GM12878 (cell line): ENCODE measurements at regions not wholly inside any gene's neighbourhood (a gene's known extent, or its start where the extent isn't known, plus 50 kb on each side); places are given as distances from the start of the nearest gene placed in this dataset.

Source experiments
- ATAC-seq: fragments of 200-7000 bp; cut with Tn5 transposase; 3 replicates; pipeline ENCODE4 v1.9.1; 2020; ENCODE audit warnings: mild to moderate bottlenecking, moderate library complexity
- BruUV-seq: library from RNA; stranded (reverse); fragments of 400-500 nt; replicated peaks from 2 replicates; lab custom pipeline; 2021; lab: Mats Ljungman, UMichigan
- CTCF ChIA-PET: fragments of 300-600 bp; sonication (Branson Sonifier 250); formaldehyde crosslinking; extraction: SDS; loops from one replicate; lab custom pipeline; 2021; ENCODE audit warnings: inconsistent platforms; lab: Yijun Ruan, JAX
- POLR2A ChIA-PET: fragments of 350-600 bp; formaldehyde crosslinking; extraction: SDS; loops from one replicate; lab custom pipeline; 2021; ENCODE audit warnings: inconsistent platforms; lab: Charles Lee
- RAD21 ChIA-PET: fragments of 300-600 bp; sonication (Branson Sonifier 250); formaldehyde crosslinking; loops from one replicate; lab custom pipeline; 2023; ENCODE audit warnings: antibody characterized with exemption; ENCODE audit not compliant: unreplicated experiment; lab: Charles Lee
- SMC1A ChIA-PET: fragments of 300-600 bp; sonication (Branson Sonifier 250); formaldehyde crosslinking; loops from one replicate; lab custom pipeline; 2023; ENCODE audit not compliant: unreplicated experiment, uncharacterized antibody; lab: Charles Lee
- DNase-seq: peaks from one replicate; pipeline ENCODE4 v3.0.0-alpha.2; 2011; ENCODE audit warnings: low read depth, low spot score
- FAIRE-seq: peaks from 3 replicates; lab custom pipeline; 2011; peaks lifted over from hg19 to GRCh38; lab: Jason Lieb, UNC
- H2AFZ ChIP-seq: 2 replicates; pipeline ENCODE4 v1.6.0; 2011; ENCODE audit warnings: low read depth, low read length, control low read depth; ENCODE audit not compliant: control insufficient read depth
- H3K27ac ChIP-seq: 2 replicates; pipeline ENCODE4 v1.5.1; 2011; ENCODE audit warnings: control low read depth; ENCODE audit not compliant: control insufficient read depth, insufficient read depth
- H3K27me3 ChIP-seq, 2 experiments: replicated peaks in 1 of 2; 2 replicates each; pipeline versions ENCODE4 v1.6.0 to v1.6.1; 2011; ENCODE audit warnings: low read length in 1 of 2; ENCODE audit not compliant: control insufficient read depth in 2 of 2, insufficient read depth in 2 of 2
- H3K36me3 ChIP-seq, 2 experiments: 2 replicates each; pipeline ENCODE4 v1.5.1; 2011; ENCODE audit warnings: low read length in 1 of 2; ENCODE audit not compliant: control insufficient read depth in 2 of 2, insufficient read depth in 2 of 2
- H3K4me1 ChIP-seq: 2 replicates; pipeline ENCODE4 v1.6.1; 2011; ENCODE audit warnings: mild to moderate bottlenecking, low read length, moderate library complexity, mixed read lengths; ENCODE audit not compliant: control insufficient read depth, insufficient read depth
- H3K4me2 ChIP-seq: 2 replicates; pipeline ENCODE4 v1.6.0; 2011; ENCODE audit warnings: control low read depth; ENCODE audit not compliant: control insufficient read depth, insufficient read depth
- H3K4me3 ChIP-seq: fragments of 200-600 bp; sonication (generic); 2 replicates; pipeline ENCODE4 v1.5.1; 2016
- H3K79me2 ChIP-seq: 2 replicates; pipeline ENCODE4 v1.6.0; 2011; ENCODE audit warnings: low read length; ENCODE audit not compliant: control insufficient read depth, insufficient read depth
- H3K9ac ChIP-seq: 2 replicates; pipeline ENCODE4 v1.8.0; 2011; ENCODE audit warnings: low read length, control low read depth, mixed read lengths; ENCODE audit not compliant: control insufficient read depth, insufficient read depth
- H3K9me3 ChIP-seq: replicated peaks from 3 replicates; pipeline ENCODE4 v1.5.1; 2011; ENCODE audit warnings: mild to moderate bottlenecking, low read length; ENCODE audit not compliant: control insufficient read depth, insufficient read depth
- H4K20me1 ChIP-seq: 2 replicates; pipeline ENCODE4 v1.6.0; 2011; ENCODE audit not compliant: control insufficient read depth, insufficient read depth
- ASH2L ChIP-seq: fragments of 300-600, 200-600 bp; sonication (generic); IDR thresholded peaks from 2 replicates; pipeline ENCODE4 v1.6.1; 2017; ENCODE audit warnings: low read depth, mild to moderate bottlenecking, borderline replicate concordance
- CBX3 ChIP-seq: fragments of 200-600 bp; sonication (generic); IDR thresholded peaks from 2 replicates; pipeline ENCODE4 v1.6.1; 2016; ENCODE audit warnings: low read depth, borderline replicate concordance
- EGR1 ChIP-seq, 2 experiments: IDR thresholded peaks; 1 replicate in 1 of 2; 2 replicates in 1 of 2; pipeline ENCODE4 v1.6.1; 2011 to 2012; ENCODE audit warnings: low read depth in 2 of 2, low read length in 2 of 2, borderline replicate concordance in 1 of 2, mild to moderate bottlenecking in 1 of 2, moderate library complexity in 1 of 2
- GABPA ChIP-seq: IDR thresholded peaks from 2 replicates; pipeline ENCODE4 v1.6.1; 2014; ENCODE audit warnings: antibody characterized with exemption, low read depth, mild to moderate bottlenecking, inconsistent platforms
- JUNB ChIP-seq: IDR thresholded peaks from 2 replicates; pipeline ENCODE4 v1.6.1; 2016; ENCODE audit warnings: antibody characterized with exemption, mild to moderate bottlenecking
- MYB ChIP-seq: fragments of 150-350 bp; IDR thresholded peaks from 2 replicates; pipeline ENCODE4 v1.6.1; 2014; ENCODE audit warnings: mild to moderate bottlenecking, low read depth, low read length, borderline replicate concordance
- NR2C1 ChIP-seq: fragments of 450-650 bp; IDR thresholded peaks from 2 replicates; pipeline ENCODE4 v1.6.1; 2017; ENCODE audit warnings: antibody characterized with exemption, mild to moderate bottlenecking, moderate library complexity
- PAX5 ChIP-seq: IDR thresholded peaks from 2 replicates; pipeline ENCODE4 v1.6.1; 2011; ENCODE audit warnings: low read depth, low read length, borderline replicate concordance
- WRNIP1 ChIP-seq: IDR thresholded peaks from 2 replicates; pipeline ENCODE4 v1.6.1; 2011; ENCODE audit warnings: low read depth, low read length, improper control_type of control experiment, borderline replicate concordance
- WGBS: methylation state at CpG from one replicate; pipeline ENCODE4 v1.1.6; 2016; ENCODE audit warnings: low lambda C conversion rate; ENCODE audit not compliant: insufficient replicate concordance, insufficient coverage; ENCODE audit errors: missing lambda C conversion rate; 5-methylcytosine and 5-hydroxymethylcytosine counted together
- in situ Hi-C: fragments of 300-500 bp; cut with MboI; formaldehyde crosslinking; loops from 9 replicates; pipeline ENCODE4 v1.14.3; 2018; ENCODE audit warnings: mixed read lengths
- intact Hi-C: fragments of 100-400 bp; cut with micrococcal nuclease; formaldehyde crosslinking; loops from one replicate; pipeline ENCODE4 v1.14.2; 2022; ENCODE audit not compliant: unreplicated experiment
- TF ChIP-seq, protein P1 (sequence below): fragments of 450-650 bp; IDR thresholded peaks from 2 replicates; pipeline ENCODE4 v1.6.1; 2017; ENCODE audit warnings: mild to moderate bottlenecking, moderate library complexity

DNA sequence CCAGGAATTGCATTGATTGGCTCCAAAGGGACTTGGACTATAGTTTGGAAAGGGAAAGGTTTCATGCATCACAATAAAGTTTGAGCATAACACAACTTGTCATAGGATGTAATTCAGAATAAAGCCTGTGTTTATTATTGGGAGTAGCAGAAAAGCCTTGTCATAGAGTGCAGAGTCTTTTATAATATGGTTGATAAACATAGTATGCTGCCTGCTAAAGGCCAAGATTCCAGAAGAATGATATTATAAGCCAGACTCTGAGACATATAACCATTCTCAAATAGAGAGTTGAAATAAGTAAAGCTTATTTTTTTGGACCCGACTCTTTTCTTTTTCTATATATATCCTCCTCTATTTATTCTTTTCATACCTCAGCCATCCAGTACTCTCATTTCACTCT lies 207.3 kb downstream of the LRIG3 start (continued):
- TF ChIP-seq EGR1 (IDR thresholded peaks at IDR 0.05; ENCODE audit: borderline replicate concordance in 1 of 2, low read depth in 2 of 2, low read length in 2 of 2) (no peak), JUNB (no peak), ASH2L (no peak), CBX3 (no peak), GABPA (no peak)
- TF ChIP-seq, protein P1, sequence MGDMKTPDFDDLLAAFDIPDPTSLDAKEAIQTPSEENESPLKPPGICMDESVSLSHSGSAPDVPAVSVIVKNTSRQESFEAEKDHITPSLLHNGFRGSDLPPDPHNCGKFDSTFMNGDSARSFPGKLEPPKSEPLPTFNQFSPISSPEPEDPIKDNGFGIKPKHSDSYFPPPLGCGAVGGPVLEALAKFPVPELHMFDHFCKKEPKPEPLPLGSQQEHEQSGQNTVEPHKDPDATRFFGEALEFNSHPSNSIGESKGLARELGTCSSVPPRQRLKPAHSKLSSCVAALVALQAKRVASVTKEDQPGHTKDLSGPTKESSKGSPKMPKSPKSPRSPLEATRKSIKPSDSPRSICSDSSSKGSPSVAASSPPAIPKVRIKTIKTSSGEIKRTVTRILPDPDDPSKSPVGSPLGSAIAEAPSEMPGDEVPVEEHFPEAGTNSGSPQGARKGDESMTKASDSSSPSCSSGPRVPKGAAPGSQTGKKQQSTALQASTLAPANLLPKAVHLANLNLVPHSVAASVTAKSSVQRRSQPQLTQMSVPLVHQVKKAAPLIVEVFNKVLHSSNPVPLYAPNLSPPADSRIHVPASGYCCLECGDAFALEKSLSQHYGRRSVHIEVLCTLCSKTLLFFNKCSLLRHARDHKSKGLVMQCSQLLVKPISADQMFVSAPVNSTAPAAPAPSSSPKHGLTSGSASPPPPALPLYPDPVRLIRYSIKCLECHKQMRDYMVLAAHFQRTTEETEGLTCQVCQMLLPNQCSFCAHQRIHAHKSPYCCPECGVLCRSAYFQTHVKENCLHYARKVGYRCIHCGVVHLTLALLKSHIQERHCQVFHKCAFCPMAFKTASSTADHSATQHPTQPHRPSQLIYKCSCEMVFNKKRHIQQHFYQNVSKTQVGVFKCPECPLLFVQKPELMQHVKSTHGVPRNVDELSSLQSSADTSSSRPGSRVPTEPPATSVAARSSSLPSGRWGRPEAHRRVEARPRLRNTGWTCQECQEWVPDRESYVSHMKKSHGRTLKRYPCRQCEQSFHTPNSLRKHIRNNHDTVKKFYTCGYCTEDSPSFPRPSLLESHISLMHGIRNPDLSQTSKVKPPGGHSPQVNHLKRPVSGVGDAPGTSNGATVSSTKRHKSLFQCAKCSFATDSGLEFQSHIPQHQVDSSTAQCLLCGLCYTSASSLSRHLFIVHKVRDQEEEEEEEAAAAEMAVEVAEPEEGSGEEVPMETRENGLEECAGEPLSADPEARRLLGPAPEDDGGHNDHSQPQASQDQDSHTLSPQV = no peak

DNA sequence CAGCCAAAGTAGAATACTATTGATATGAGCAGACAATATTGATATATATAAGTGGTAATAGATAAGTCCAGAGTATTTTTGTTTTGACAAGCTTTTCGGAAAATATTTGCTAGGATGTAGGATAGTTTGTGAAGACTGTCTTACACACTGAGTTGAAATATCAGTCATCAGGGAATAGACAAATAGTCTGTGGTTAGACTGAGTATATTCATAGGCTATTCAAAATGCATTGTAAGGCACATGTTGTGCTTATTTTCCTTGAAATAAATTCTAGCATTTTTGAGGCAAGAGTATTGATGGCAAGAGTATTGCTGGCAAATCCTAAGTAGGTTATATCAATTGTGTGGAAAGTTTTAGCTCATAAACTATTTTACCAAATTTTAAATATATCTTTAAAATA lies 201.1 kb downstream of the LRIG3 start:
- no peak for TF ChIP-seq NR2C1
- TF ChIP-seq PAX5 = no peak
- TF ChIP-seq WRNIP1 = no peak
- TF ChIP-seq MYB = no peak
- BruUV-seq = no TSS peak
- WGBS = 41% methylated on average over 1 of the region's 1 CpG
- DNase-seq (no peak), FAIRE-seq (no peak), ATAC-seq (no peak)
- no peaks in the 10 kb centered on the region for H4K20me1 ChIP-seq
- no peak overlapping the region for H3K4me2 ChIP-seq
- no peak overlapping the region for H2AFZ ChIP-seq
- ChIA-PET POLR2A (no interaction called here), CTCF (no interaction called here), RAD21 (no interaction called here), SMC1A (interaction anchor here (1.1 kb wide), 1 partner anchor 75 kb away, joined by 3 read pairs; no protein-coding TSS in a partner anchor)
- H3K4me1 ChIP-seq = no peaks in the 10 kb centered on the region
- in situ Hi-C loops = no loop called here
- H3K27ac ChIP-seq = no peak overlapping the region
- no peaks in the 10 kb centered on the region for H3K27me3 ChIP-seq
- no peak overlapping the region for H3K4me3 ChIP-seq
- no peak overlapping the region for H3K9ac ChIP-seq
- H3K36me3 ChIP-seq = no peaks in the 10 kb centered on the region
- no peaks in the 10 kb centered on the region for H3K9me3 ChIP-seq
- intact Hi-C loops = no loop called here
- no peaks in the 10 kb centered on the region for H3K79me2 ChIP-seq
